Skin of body (tissue), 1 donor: ENCODE measurements at regions not wholly inside any gene's neighbourhood (a gene's known extent, or its start where the extent isn't known, plus 50 kb on each side); places are given as distances from the start of the nearest gene placed in this dataset.
"Not testable (repeated sequence)": the region's sequence is repeated elsewhere in the genome, so short reads cannot be mapped to it uniquely, and the experiment has no call there.

Experiments
- DNase-seq: peaks from one replicate; lab custom pipeline; 2025; lab: John Stamatoyannopoulos, UW

DNA sequence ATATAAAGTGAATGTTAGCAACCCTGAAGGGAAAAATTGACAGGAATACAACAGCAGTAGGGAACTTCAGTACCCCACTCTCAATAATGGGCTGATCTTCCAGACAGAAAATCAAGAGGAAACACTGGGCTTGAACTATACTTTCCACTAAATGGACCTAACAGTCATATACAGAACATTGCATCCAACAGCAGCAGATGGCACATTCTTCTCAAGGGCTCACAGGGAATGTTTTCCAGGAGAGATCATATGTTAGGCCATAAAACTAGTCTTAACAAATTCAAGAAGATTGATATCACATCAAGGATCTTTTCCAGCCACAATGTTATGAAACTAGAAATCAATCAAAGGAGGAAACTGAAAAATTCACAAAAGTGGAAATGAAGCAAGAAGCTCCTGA lies 252.1 kb downstream of the GADD45G start:
- DNase-seq, result peak; percentile 11

DNA sequence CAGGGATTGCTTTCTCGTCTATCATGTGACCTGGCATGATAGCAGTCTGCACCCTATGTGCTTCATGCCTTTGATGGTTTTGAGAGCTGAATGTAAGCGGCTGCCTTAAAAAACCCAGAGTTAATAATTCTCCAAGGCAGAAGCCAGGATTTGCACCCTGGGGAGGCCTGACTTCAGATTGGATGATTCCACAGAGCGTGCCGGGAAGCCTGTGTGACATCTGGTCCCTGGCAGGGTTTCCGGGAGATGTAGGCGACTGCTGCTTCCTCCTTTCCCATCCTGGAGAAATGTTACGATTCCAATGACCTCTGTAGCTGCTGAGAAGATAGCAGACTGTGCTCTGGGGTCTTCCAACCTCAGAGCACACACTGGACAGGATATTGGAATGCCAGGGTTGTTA lies 255.0 kb downstream of the GADD45G start:
- peak; percentile 34 for DNase-seq

DNA sequence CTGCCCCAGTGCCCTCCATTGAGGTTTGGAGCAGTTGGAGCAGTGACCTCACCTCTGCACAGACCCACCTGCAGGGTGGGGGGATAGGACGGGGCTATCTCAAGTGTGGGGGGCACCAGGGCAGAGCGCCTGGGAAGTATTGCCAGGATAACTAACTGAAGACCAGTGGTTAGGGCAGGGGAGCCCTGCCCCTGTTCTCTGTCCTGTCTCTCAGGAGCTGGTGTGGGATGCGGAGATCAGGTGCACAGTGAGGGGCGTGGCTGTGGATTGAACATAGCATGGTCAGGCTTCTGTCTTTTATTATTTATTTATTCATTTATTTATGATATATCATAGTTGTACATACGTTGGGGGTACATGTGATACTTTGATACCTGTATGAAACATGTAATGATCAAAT lies 256.6 kb downstream of the GADD45G start:
- not testable (repeated sequence) for DNase-seq

DNA sequence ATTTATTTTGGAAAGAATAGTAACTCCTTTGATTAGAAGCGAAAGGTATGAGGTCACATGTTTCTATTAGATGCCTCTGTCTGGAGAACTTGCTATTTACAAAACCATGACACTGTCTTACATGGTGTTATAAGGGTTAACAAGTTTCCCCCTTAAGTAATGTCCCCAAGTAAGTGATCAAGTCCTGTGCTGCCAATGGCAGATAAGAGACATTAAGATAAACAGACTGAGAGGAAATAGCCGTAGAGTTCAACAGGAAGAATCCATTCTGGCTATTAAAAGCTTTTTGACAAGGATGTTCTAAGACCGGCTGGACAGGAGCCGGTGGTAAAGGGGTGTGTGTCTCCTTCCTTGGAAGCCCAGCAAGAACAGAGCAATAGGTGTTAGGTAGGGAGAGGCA lies 257.5 kb downstream of the GADD45G start:
- no peak for DNase-seq

DNA sequence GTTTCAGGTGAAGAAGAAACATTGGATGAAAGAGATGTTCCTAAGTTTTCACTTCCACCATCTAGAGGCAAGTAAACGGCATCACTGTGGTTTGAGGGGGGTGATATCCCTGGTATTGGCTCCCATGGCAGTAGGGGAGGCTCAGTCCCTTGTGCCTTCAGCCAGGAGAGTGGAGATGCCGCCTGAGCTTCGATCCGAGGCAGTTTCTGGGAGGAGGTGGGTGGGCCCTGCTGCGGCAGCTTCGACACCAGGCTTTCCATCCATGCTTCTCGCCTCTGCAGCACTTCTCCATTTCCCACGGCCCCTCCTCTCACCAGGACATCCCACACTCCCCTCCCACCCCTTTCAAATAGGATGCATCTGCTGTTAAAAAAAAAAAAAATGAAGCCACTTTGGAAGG lies 258.3 kb downstream of the GADD45G start:
- no peak for DNase-seq

DNA sequence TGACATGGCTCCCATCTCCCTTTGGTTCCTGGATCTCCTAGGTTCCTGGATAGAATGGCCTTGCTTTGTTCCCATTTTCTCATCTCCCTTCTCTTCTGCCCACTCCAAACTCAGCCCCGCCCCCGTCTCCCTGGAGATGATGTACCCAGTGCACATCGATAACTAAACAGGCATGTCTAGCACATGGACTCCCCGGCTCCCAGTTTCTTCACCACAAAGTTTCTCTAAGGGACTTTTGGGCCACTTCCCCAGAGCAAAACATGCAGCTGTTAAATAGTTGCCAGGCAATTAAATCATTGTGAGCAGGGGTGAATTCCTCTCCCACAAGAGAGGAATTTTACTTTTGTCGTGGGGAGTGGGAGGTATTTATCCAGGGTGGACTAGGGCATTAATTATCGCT lies 259.0 kb downstream of the GADD45G start:
- DNase-seq, result no peak

DNA sequence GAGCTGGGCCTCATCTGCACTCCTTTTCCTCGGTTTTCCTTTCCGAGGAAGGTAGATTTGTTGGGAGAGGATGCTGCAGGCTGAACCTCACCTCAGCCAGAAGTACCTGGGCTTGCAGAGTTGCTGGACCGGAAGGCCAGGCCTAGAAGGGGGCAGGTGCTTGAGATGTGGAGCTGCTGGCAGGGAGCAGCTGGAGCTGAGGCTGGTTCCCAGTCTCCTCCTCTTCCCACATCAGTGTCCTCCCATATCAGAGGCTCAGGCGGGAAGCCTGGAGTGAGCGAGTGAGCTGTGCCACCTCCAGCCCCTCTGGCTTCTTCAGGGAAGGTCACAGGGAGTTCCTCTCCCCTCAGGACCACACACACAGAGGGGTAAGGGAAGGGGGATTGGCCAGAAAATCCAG lies 259.4 kb downstream of the GADD45G start:
- no peak for DNase-seq

DNA sequence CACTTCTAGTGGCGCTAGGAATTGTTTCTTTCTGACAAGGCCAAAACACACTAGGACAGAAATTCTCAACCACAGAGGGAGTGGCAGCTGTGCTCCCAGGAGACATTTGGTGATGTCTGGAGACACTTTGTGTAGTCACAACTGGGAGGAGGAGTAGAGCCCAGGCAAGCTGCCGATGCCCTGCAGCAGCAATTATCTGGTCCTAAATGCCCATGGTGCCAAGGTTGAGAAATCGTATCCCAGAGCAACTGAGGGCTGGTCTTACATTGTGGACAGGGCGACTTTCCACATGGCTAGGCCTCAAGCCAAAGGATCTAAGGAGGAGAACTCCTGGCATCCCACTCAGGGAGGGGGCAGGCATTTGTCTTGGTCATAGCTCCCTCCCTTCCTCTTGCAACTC lies 259.9 kb downstream of the GADD45G start:
- DNase-seq, result no peak

DNA sequence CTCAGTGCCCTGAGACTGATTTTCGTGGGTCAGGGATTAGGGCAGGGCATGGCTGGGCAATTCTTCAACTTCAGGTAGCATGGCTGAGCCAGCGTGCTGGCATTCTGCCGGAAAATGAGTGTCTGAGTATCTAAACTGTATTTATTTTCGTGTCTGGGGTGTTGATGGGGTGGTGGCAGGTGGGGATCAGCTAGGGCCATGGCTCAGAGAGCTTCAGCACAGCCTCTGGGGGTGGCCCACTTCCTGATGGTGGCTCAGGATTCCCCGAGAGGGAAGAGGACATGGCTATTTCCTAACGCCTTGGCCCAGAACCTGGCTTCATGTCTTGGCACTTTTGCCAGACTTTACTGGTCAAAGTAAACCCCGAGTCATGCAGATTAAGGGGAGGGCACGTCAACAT lies 260.5 kb downstream of the GADD45G start:
- DNase-seq, result no peak

DNA sequence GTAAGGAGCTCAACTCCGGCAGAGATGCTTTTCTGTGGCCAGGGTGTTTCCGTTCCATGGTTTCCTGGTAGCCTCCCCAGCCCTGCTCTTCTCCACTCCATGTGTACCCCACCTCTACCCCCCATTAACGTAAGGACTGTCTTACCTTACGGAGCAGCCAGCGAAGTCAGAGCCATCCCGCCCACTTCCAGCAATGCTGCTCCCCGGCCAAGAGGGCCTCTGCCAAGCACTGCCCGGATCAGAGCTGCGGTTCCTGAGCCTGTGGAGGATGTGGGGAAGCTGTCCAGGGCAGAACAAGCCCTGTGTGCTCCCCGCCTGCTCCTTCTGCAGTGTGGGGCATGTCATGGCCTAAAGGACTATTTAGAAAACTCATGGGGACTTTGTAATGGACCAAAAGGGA lies 261.2 kb downstream of the GADD45G start:
- DNase-seq, result no peak

DNA sequence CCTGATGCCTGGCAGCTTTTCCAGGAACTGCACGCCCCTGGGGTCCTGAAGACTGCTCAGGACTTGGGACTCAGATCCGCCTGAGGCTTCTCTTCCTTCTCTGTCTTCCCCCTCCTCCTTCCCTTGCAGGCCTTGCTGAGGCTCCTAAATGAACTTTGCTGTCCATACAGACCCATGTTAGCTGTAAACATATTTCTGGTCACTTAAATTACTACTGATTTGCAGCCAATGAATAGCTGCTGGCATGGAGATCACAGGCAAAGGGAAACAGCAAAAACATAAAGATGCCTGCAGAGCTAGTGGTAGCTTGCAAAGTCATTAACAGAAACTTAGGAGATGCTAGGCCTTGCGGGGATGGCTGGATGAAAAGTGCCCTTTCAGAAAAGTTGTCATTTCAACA lies 261.9 kb downstream of the GADD45G start:
- DNase-seq, result no peak

DNA sequence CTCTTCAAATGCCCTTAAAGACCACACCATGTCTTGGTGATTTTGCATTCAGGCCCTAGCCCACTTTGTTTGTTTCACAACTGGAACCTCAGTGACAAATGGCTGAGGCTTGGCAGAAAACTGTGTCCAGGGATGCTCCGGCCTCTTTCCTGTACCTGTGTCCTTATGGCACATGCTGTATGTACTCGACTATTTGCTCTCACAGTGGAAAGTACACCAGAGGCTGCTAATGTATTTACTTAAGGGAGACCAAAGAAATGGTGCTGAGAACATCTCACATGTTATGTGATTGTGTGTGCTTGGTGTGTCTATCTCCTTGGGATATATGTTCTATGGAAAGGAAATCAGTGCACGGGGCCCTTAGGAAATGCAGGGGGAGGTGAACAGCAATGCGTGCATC lies 263.3 kb downstream of the GADD45G start:
- DNase-seq, result no peak

DNA sequence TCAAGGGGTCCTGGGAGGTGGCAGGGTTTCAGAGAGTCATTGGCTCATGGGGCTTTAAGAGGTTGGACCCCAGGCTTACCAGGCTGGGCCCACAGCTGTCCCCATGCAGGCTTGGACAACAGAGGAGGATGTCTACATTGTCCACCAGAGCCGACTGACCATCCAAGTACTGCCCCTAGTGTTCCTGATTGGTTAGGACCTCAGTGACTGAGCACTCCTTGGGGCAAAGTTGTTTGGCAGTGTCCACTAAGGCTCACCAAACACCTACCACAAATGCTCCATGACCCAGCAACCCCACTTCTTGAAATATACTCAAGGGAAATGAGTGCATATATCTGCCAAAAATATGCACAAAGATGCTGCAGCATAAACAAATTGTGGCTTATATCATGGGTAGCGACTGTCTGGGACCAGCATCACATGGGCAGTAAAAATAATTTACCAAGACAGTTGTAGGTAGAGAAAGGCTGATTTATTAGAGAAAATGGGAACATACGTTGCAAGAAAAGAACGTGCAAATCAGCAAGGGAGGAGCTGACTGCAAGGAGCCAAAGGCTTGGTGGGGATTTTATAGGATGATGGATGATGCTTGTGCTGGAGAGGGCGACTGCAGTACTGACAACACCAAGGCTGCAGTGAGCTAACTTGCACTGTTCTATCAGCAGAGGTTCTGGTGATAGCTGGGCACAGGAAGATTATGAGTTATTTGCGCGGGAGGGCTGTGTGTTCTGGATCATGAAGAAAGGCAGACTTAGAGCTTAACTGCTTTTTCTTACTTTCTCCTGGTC lies 265.2 kb downstream of the GADD45G start:
- DNase-seq, result peak; percentile 7

DNA sequence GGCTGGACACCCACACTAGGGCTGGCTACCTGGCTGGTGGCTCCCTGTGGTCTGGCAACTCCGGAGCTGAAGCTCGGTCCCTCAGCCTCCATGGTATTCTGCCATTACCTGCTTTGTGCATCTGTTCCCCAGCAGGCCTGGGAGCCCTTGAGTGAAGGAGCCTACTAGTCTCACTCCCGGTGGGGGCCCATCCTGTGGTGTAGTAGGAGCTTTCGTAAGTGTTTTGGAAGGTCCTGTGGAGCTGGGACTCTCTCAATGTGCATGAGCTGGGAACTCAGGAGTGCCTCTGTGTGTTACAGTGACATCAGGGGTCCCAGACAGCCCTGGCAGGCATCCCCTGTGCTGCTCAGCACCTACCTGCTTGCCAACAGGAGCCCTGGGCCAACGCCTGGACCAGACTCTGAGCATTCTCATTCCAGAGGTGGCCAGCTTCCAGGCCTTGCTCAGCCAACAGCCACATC lies 267.1 kb downstream of the GADD45G start:
- no peak for DNase-seq

DNA sequence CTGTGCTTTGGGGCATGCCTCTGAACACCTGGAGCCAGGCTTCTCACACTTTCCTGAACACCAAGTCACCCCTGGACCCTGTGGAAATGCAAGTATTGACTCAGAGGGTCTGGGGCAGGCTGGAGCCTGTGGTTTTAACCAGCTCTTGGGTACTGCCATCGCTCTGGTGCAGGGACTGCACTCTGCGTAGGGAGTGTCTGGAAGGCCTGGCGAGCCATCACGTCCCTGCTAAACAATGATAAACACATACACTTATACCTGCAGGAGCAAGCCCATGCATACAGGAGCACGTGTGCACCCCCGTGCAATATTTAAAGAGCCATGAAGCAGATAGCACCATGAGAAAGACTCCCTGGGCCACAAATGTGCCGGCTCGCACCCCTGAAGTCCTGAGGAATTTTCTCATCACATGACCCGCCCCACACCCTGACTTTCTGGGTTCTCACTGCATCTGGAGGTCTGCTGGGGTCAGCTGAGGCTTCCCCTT lies 267.7 kb downstream of the GADD45G start:
- DNase-seq, result no peak

DNA sequence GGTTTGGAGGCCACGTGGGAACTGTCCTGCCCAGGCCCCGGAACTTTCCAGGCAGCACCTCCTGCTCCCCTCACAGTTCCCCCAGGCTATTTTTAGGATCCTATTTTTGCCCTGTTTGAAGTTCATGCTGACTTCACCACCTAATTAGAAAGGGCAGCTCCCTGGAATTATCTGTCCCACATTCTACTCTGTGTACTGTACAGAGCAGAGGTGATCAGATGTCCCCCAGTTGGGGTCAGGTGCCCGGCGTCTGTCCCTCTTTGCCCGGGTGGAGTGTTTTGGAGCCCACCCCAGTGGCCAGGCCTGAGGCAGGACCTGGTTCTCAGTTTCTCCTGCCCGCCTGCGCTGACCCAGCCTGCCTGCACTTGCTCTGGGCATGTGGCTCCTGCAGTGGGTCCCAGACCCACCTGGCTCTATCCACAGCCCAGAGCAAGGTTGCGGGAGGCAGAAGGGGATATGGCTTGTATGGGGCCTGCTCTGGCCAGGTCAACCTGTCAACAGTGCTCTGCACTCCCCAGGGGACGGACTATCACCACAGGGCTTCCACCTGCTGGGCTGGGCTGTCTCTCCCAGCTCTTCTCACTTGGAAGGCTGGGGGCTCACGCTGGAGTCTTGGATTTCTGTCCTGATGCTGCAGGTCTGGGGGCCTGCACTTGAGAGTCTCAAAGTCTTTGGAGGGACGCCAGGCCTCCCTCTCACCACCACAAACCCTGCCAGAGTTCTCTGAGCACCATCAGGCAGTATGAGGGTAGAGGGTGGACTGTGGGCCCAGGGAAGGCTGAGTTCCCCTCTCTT lies 268.3 kb downstream of the GADD45G start:
- DNase-seq, result no peak

DNA sequence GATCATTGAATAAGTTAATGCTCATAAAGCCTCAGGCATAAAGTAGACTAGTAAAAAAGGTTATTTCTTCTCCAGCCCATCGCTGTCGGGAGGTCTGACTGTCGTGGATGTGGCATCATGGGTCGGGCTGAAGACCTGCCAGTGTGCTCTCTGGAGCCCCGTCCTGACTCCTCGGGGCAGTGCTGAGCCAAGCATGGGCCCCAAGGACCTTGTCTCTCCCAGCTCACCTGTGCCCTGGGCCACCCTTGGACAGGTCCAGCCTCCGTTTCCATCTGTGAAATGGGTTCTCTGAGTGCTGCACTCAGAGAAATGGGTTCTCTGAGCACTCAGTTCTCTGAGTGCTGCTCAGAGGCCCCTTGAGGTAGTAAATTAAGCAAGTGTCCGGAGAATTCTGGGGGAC lies 269.0 kb downstream of the GADD45G start:
- no peak for DNase-seq

DNA sequence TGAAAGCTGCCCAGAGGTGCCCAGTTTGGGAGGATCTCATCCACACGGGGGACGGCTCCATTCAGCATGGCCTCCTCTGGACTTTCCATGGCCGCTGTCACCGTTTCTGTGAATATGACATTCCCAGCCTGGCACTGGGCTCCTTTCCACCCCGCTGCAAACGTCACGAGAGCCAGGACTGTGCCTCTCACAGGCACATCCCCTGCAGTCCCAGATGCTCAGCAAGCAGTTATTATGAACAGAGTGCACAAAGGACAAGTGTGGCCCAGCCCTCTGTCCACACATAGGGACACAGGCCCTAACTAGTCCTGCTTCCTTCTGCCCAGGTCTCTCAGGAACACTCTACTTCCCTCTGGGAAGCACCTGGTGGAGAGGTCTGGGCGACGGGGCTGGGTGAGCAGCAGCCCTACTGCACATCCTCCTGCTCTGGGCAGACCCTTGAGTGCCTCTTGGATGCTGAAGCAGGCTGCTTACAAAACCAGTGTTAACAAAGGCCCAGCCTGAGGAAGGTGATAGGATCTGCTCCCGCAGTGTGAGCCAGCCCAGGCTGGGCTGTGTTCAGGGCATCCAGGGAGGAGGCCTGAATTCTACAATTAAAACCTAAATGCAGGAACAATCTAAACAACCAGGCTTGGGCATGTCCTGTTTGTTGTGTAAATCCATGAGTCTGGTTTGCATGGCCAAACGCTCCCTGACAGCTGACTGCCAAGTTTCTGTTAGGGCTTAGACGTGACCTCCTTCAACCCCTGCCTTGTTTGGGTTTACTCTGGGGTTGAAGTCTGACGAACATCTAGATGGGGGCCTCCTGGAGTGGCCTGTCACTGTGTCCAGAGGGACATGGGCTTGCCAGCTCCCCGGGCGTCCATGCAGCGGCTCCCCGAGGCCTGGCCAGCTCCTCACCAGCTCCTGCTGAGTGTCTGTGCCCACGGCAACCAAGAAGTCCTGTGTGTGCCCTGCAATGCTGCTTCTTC lies 269.8 kb downstream of the GADD45G start:
- no peak for DNase-seq

DNA sequence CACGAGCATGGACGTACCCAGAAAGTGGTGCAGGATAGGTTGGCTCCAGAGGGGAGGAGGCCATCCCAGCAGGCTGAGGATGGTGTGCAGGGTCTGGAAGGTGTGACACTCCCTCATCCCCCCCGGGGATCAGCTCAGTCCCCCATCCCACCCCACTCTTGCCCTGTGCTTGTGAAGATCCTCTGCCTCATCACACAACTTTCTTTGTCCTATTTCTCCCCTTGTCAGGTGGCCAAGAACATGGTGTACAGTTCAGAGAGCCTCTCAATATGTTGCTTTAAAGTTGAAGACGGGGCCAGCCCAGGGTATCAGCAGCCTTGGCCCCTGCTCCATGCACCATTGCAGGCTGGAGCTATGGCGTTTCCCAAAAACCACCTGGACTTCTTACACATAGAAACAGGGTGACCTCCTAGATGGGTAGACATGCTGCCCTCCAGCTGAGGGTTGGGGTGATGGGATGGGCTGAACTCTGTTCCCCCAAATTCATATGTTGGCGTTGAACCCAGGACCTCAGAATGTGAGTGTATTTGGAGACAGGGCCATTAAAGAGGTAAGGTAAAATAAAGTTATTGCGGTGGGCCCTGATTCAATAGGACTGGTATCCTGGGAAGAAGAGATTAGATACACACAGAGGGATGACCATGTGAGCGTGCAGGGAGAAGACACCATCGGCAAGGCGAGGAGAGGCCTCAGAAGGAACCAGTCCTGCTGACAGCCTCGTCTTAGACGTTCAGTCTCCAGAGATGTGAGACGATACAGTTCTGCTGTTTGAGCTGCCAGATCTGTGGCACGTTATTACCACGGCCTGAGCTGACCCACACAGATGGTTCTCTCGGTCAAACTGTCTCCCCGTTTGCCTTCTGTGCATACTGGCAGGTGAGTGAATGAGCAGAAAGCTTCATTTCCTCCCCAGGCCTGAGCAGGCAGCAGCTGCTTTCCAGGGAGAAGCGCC lies 272.5 kb downstream of the GADD45G start:
- DNase-seq, result no peak

DNA sequence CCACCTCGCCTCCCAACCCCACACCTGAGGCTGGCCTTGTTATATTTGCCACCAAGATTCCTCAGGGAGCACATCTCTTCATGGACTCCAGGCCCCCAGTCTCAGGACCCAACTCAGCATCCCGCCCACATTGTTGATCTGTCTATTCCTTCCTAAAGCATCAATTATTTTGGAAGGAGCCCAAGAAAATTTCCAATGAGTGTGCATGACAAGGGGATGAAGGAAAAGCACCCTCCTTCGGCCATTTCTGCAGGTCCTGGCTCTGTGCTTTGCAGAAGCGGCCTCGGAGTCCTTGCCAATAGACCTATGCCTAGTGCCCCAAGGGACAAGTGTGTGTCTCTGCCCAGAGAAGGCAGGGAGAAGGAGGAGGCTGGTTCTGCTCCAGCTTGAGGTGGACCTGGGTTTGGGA lies 273.2 kb downstream of the GADD45G start:
- no peak for DNase-seq
